Stimulated activated effector memory CD8-positive, alpha-beta T cell treated with anti-CD3 and anti-CD28 coated beads, Interleukin-12 subunit alpha, Interleukin-12 subunit beta, amount 100 ng/mL, for 72 hours (primary cell): ENCODE measurements at regions not wholly inside any gene's neighbourhood (a gene's known extent, or its start where the extent isn't known, plus 50 kb on each side); places are given as distances from the start of the nearest gene placed in this dataset.
A peak's percentile ranks its signal among the peaks of the same experiment; 100 is the strongest.

Experiments
- ATAC-seq: fragments of 150-1000 bp; cut with Tn5 transposase; 2 replicates; pipeline ENCODE4 v1.10.0; 2021
- DNase-seq, 2 donors: peaks; one replicate each; pipeline ENCODE4 v3.0.0; 2021 to 2022; ENCODE audit warnings: low spot score in 2 of 2
- H3K27ac Mint-ChIP-seq: one replicate; pipeline ENCODE4 v1.8.0; 2022; ENCODE audit warnings: mild to moderate bottlenecking, mixed read lengths
- H3K36me3 Mint-ChIP-seq: one replicate; pipeline ENCODE4 v1.8.0; 2022; ENCODE audit warnings: mild to moderate bottlenecking, mixed read lengths
- H3K4me1 Mint-ChIP-seq: one replicate; pipeline ENCODE4 v1.8.0; 2022; ENCODE audit warnings: mixed read lengths
- H3K4me3 Mint-ChIP-seq: one replicate; pipeline ENCODE4 v1.8.0; 2022; ENCODE audit warnings: mild to moderate bottlenecking, mixed read lengths
- H3K9me3 Mint-ChIP-seq: one replicate; pipeline ENCODE4 v1.8.0; 2022; ENCODE audit warnings: mixed read lengths

- ATAC-seq: no peak
- no peaks in the 10 kb centered on the region for H3K9me3 Mint-ChIP-seq
- no peaks in the 10 kb centered on the region for H3K36me3 Mint-ChIP-seq
- DNase-seq: no peak
- no peak overlapping the region for H3K27ac Mint-ChIP-seq
- no peaks in the 10 kb centered on the region for H3K4me1 Mint-ChIP-seq
- H3K4me3 Mint-ChIP-seq: no peak overlapping the region
These were observed 248.3 kb downstream of the PHF14 start for GRCh38 chr7:11221984-11222383.

- Mint-ChIP-seq H3K4me3 (no peak overlapping the region), H3K4me1 (no peaks in the 10 kb centered on the region), H3K27ac (no peak overlapping the region), H3K9me3 (no peaks in the 10 kb centered on the region), H3K36me3 (no peaks in the 10 kb centered on the region)
- no peak for DNase-seq
- ATAC-seq: no peak
These were observed 250.9 kb downstream of the PHF14 start for GRCh38 chr7:11224535-11224934.

DNA sequence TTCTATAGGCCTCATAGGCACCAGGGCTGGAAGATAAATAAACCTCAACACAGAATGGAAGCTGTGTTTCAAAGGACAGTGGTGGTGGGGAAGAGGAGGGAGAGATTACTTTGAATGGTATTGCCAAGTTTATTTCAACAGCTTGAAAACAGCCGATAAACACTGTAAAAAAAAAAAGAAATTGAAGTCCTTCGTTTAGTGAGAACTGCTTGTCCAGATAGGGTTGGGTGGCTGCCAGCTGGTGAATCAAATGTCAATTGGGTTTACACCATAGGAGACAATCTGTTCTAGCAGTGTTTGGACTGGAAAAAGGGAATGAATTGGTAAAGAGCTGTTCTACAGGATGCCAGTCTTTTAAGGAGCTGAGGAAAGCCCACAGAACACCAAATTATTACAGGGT is 254.8 kb downstream of the PHF14 start:
- no peak overlapping the region for H3K27ac Mint-ChIP-seq
- H3K4me1 Mint-ChIP-seq: no peaks in the 10 kb centered on the region
- H3K9me3 Mint-ChIP-seq: no peaks in the 10 kb centered on the region
- no peak overlapping the region for H3K4me3 Mint-ChIP-seq
- ATAC-seq: no peak
- no peaks in the 10 kb centered on the region for H3K36me3 Mint-ChIP-seq
- no peak for DNase-seq

- H3K4me3 Mint-ChIP-seq: no peak overlapping the region
- no peak for DNase-seq
- no peaks in the 10 kb centered on the region for H3K9me3 Mint-ChIP-seq
- H3K36me3 Mint-ChIP-seq: no peaks in the 10 kb centered on the region
- no peak overlapping the region for H3K27ac Mint-ChIP-seq
- ATAC-seq: no peak
- H3K4me1 Mint-ChIP-seq: no peaks in the 10 kb centered on the region
These were observed 257.5 kb downstream of the PHF14 start for GRCh38 chr7:11231190-11231589.

- Mint-ChIP-seq H3K9me3 (no peaks in the 10 kb centered on the region), H3K4me1 (no peaks in the 10 kb centered on the region), H3K27ac (no peak overlapping the region), H3K4me3 (no peak overlapping the region), H3K36me3 (no peaks in the 10 kb centered on the region)
- DNase-seq (no peak), ATAC-seq (no peak)
These were observed 258.8 kb downstream of the PHF14 start for GRCh38 chr7:11232462-11232861.

DNA sequence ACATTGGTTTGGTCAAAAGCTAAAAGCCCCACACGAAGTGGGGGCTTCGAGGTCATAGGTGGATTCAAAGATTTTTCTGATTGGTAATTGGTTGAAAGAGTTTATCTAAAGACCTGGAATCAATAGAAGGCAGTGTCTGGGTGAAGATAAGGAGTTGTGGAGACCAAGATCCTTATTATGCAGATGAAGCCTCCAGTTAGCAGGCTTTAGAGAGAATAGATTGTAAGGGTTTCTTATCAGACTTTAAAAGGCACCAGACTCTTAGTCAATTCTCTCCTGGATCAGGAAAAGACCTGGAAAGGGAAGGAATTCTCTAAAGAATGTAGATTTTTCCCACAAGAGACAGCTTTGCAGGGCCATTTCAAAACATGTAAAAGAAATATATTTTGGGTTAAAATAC is 260.2 kb downstream of the PHF14 start:
- Mint-ChIP-seq H3K9me3 (no peaks in the 10 kb centered on the region), H3K4me3 (no peak overlapping the region), H3K36me3 (no peaks in the 10 kb centered on the region), H3K4me1 (no peaks in the 10 kb centered on the region), H3K27ac (no peak overlapping the region)
- ATAC-seq (no peak), DNase-seq (no peak)

GRCh38 chr7:11235491-11235890 is 261.8 kb downstream of the PHF14 start:
- no peak overlapping the region for H3K4me3 Mint-ChIP-seq
- ATAC-seq (no peak), DNase-seq (no peak)
- H3K9me3 Mint-ChIP-seq: no peaks in the 10 kb centered on the region
- H3K27ac Mint-ChIP-seq: no peak overlapping the region
- no peaks in the 10 kb centered on the region for H3K36me3 Mint-ChIP-seq
- H3K4me1 Mint-ChIP-seq: no peaks in the 10 kb centered on the region

DNA sequence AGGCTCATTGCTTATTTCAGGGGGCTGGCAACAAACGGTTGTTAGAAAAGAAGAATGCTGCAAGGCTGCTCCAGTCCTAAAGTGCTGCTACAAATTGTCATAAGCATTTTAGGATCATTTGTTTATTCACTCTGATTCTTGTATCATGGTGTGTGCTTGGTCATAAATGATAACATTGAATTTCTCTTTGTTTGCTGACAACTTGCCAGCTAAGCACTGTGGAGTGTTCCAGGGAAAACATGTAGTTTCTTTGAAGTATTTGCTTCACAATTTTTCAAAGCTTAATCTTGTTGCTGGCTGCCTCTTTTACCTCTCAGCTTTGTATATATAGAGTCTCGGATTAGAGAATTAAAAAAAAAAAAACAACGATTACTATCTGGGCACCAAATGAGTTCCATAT is 263.0 kb downstream of the PHF14 start:
- no peaks in the 10 kb centered on the region for H3K4me1 Mint-ChIP-seq
- DNase-seq: no peak
- H3K4me3 Mint-ChIP-seq: no peak overlapping the region
- H3K9me3 Mint-ChIP-seq: no peaks in the 10 kb centered on the region
- no peak for ATAC-seq
- no peaks in the 10 kb centered on the region for H3K36me3 Mint-ChIP-seq
- H3K27ac Mint-ChIP-seq: no peak overlapping the region

DNA sequence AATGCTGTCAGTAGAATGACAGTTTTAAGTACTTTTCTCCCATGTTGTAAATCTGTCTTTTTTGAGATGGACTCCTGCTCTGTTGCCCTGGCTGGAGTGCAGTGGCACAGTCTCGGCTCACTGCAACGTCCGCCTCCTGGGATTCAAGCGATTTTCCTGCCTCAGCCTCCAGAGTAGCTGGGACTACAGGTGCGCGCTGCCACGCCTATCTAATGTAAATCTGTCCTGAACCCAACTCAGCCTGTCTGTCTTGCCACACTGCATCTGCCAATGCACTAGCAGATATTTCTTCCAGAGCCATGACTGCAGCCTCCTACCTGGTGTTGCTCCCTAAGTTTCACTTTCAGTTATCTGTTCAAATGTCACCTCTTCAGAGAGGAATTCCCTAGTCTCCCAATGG is 264.1 kb downstream of the PHF14 start:
- no peak for ATAC-seq
- H3K36me3 Mint-ChIP-seq: no peaks in the 10 kb centered on the region
- H3K9me3 Mint-ChIP-seq: no peaks in the 10 kb centered on the region
- no peaks in the 10 kb centered on the region for H3K4me1 Mint-ChIP-seq
- no peak overlapping the region for H3K27ac Mint-ChIP-seq
- H3K4me3 Mint-ChIP-seq: no peak overlapping the region
- no peak for DNase-seq

GRCh38 chr7:11239316-11239715 is 265.6 kb downstream of the PHF14 start:
- H3K4me3 Mint-ChIP-seq: no peak overlapping the region
- H3K9me3 Mint-ChIP-seq: no peaks in the 10 kb centered on the region
- no peak for DNase-seq
- no peaks in the 10 kb centered on the region for H3K36me3 Mint-ChIP-seq
- H3K4me1 Mint-ChIP-seq: no peaks in the 10 kb centered on the region
- no peak overlapping the region for H3K27ac Mint-ChIP-seq
- no peak for ATAC-seq

- DNase-seq (no peak), ATAC-seq (no peak)
- Mint-ChIP-seq H3K36me3 (no peaks in the 10 kb centered on the region), H3K4me1 (no peaks in the 10 kb centered on the region), H3K9me3 (no peaks in the 10 kb centered on the region), H3K4me3 (no peak overlapping the region), H3K27ac (no peak overlapping the region)
These were observed 270.1 kb downstream of the PHF14 start for GRCh38 chr7:11243739-11244138.

DNA sequence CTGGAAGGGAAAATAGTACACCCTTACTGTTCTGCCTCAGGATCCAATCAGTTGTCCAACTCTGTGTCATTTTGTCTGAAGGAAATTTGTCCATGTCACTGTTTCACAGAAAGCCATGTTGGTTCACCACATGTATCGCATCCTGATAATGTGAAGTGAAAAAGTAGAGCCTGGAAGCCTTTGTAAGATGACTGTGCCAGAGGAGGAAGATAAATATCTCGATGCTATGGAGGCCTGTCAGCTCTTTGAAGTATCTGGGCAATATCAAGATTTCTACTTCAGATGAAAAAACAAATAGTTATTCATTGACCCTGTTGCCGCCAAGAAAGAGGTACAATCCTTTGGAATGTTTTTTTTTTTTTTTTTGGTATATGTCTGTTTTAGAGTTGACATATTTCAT is 270.5 kb downstream of the PHF14 start:
- H3K4me3 Mint-ChIP-seq: no peak overlapping the region
- no peaks in the 10 kb centered on the region for H3K4me1 Mint-ChIP-seq
- no peaks in the 10 kb centered on the region for H3K36me3 Mint-ChIP-seq
- ATAC-seq (no peak), DNase-seq (no peak)
- H3K27ac Mint-ChIP-seq: no peak overlapping the region
- H3K9me3 Mint-ChIP-seq: no peaks in the 10 kb centered on the region

DNA sequence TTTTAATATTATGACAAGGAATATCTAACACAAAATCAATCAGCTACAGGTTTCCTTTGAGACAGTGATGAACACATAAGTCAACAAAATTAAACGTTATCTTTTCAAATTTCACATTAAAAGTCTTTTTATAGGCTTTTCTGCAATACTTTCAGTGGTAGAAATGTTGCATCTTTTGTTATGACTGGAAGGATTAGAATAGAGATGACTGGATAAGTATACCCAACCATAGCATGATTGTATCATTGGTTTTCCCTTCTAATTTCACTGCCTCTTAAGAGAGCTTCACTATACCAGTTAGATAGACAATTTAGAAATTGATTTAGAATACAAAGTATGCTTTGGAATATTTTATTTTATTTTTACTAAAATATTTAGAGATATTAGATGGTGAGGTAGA is 273.9 kb downstream of the PHF14 start:
- DNase-seq: no peak
- Mint-ChIP-seq H3K36me3 (no peaks in the 10 kb centered on the region), H3K27ac (no peak overlapping the region), H3K9me3 (no peaks in the 10 kb centered on the region), H3K4me3 (no peak overlapping the region), H3K4me1 (no peaks in the 10 kb centered on the region)
- no peak for ATAC-seq

DNA sequence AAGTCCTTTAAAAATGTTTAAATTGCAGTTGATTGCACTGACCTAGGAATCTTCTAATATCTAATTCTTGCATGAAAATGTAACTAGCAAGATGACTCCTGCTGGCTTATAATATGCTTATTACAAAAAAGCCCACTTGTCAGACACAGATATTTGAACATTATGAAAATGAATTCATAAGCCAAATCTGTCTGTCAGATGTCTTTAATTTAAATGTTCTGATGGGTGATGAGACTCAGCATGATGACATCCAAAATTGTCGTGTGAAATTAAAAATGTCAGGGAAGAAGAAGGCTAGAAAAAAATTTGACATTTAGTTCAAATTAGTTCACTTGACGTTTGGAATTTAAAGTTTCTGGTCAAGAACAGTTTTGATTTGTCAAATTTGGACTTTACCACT is 277.8 kb downstream of the PHF14 start:
- no peaks in the 10 kb centered on the region for H3K4me1 Mint-ChIP-seq
- H3K4me3 Mint-ChIP-seq: no peak overlapping the region
- ATAC-seq (no peak), DNase-seq (no peak)
- H3K36me3 Mint-ChIP-seq: no peaks in the 10 kb centered on the region
- no peaks in the 10 kb centered on the region for H3K9me3 Mint-ChIP-seq
- H3K27ac Mint-ChIP-seq: no peak overlapping the region

DNA sequence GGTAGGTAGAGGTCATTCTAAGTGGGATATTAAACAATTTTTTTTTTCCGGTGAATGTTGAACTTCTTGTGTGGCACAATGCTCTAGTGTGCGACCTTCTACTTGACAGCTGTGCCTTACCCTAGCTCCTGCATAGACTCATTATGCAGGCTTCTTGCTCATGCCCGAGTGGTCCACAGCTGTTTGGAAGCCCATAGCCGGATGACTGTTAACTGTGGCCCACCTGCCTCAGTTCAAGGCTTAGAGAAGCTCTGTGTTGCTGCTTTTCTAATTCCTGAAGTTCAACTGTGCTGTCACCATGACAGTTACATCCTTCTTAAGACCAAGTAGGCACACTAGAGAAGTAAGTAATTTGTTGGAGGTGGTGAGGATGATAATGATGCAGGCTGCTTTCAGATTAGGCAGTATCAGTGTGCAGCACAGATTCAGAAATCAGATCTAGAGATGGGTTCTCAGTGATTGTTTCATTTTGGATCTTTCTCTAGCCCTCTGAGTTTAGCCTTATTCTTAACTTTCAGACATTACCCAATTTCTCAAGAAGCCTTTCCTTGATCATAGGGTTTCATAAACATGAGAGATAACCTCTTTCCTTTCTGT is 278.4 kb downstream of the PHF14 start:
- no peak overlapping the region for H3K4me3 Mint-ChIP-seq
- no peaks in the 10 kb centered on the region for H3K9me3 Mint-ChIP-seq
- H3K27ac Mint-ChIP-seq: no peak overlapping the region
- peak; percentile 8 for ATAC-seq
- no peaks in the 10 kb centered on the region for H3K4me1 Mint-ChIP-seq
- no peaks in the 10 kb centered on the region for H3K36me3 Mint-ChIP-seq
- no peak for DNase-seq

DNA sequence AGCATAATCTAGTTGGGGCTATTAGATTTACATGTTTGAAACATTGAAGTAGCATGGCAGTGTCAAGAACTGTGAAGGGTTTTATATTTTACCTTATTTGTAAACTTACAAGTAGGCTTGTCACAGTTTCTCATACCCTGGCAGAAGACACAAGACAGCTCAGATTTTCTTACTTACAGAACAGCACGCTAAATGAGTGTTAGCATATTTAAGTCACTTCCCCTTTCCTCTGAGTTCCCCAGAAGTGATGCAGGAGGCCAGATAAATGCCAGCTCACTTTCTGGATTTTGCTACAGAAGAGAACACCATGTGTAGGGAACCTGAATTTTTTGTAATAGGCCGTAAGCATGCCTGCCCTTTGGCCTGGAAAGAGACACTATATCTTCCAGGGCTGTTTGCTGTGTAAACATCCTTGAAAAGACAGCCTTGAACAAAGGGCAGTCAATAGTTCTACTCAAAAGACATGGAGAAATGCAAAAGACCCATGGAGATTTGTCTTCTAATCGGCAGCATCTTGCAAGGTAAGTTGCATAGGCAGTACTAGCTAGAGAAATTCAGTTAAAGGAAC is 279.1 kb downstream of the PHF14 start:
- no peak for DNase-seq
- Mint-ChIP-seq H3K4me1 (no peaks in the 10 kb centered on the region), H3K4me3 (no peak overlapping the region), H3K9me3 (no peaks in the 10 kb centered on the region), H3K27ac (no peak overlapping the region), H3K36me3 (no peaks in the 10 kb centered on the region)
- peak; percentile 13 for ATAC-seq

DNA sequence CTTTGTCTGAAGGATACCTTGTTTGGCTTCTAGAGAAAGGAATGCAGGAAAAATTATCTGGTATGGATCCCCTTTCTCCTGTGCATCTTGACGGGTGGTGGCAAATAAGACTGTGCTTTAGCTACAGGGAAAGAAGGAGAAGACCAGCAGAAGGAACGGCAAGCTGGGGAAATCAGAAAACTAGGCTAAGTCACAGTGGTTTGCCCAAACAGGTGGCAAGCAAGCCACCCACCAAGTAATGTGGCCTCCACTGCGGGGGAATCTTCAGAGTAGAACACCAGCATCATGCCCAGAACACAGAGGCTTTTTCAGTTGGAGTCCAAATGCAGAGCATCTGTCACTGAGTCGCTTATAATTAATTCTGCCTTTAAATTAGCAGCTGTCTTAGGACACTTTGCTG is 282.8 kb downstream of the PHF14 start:
- Mint-ChIP-seq H3K36me3 (no peaks in the 10 kb centered on the region), H3K9me3 (no peaks in the 10 kb centered on the region), H3K4me3 (no peak overlapping the region), H3K27ac (no peak overlapping the region), H3K4me1 (no peaks in the 10 kb centered on the region)
- ATAC-seq: no peak
- DNase-seq: no peak
